HG03460 (cell line): ENCODE measurements at regions not wholly inside any gene's neighbourhood (a gene's known extent, or its start where the extent isn't known, plus 50 kb on each side); places are given as distances from the start of the nearest gene placed in this dataset.
"Not testable (repeated sequence)": the region's sequence is repeated elsewhere in the genome, so short reads cannot be mapped to it uniquely, and the experiment has no call there.

ENCODE experiments used
- ATAC-seq: cut with Tn5 transposase; IDR thresholded peaks from one replicate; pipeline ENCODE4 v1.9.1; 2021; ENCODE audit not compliant: unreplicated experiment

- ATAC-seq: not testable (repeated sequence)
Measured at GRCh38 chr6:58342287-58342686, 1024.9 kb downstream of the PRIM2 start.

- not testable (repeated sequence) for ATAC-seq
Measured at GRCh38 chr6:58347534-58347933, 1030.1 kb downstream of the PRIM2 start.

GRCh38 chr6:58351619-58352018, 1034.2 kb downstream of the PRIM2 start:
- not testable (repeated sequence) for ATAC-seq

GRCh38 chr6:58358452-58358851, 1041.0 kb downstream of the PRIM2 start:
- ATAC-seq: not testable (repeated sequence)

- not testable (repeated sequence) for ATAC-seq
Measured at GRCh38 chr6:58365856-58366255, 1048.4 kb downstream of the PRIM2 start.

GRCh38 chr6:58406659-58407058, 1089.2 kb downstream of the PRIM2 start:
- ATAC-seq: not testable (repeated sequence)

GRCh38 chr6:58419321-58419720, 1101.9 kb downstream of the PRIM2 start:
- ATAC-seq: no peak
